Heart left ventricle (tissue), 16 donors: ENCODE measurements at regions not wholly inside any gene's neighbourhood (a gene's known extent, or its start where the extent isn't known, plus 50 kb on each side); places are given as distances from the start of the nearest gene placed in this dataset.
"Not testable (repeated sequence)": the region's sequence is repeated elsewhere in the genome, so short reads cannot be mapped to it uniquely, and the experiment has no call there.

Source experiments
- ATAC-seq, 4 donors: fragments of 200-7000 bp; cut with Tn5 transposase; one replicate each; pipeline ENCODE4 v1.9.1; 2020 to 2022; ENCODE audit warnings: moderate library complexity in 4 of 4, mild to moderate bottlenecking in 3 of 4, moderate number of reproducible peaks in 1 of 4
- DNase-seq, 5 donors: peaks; one replicate each; pipeline ENCODE4 v3.0.0-alpha.2; 2020
- H3K27ac ChIP-seq, 12 donors: fragments of 200-600 bp; sonication (generic) in 4 of 12; one replicate each; pipeline versions ENCODE4 v1.5.0 to v1.8.0; 2016 to 2022; ENCODE audit warnings: mild to moderate bottlenecking in 2 of 12
- H3K27me3 ChIP-seq, 9 donors: fragments of 200-600 bp; sonication (generic) in 2 of 9; one replicate each; pipeline versions ENCODE4 v1.5.1 to v1.8.0; 2016 to 2022; ENCODE audit warnings: mild to moderate bottlenecking in 3 of 9
- H3K36me3 ChIP-seq, 9 donors: fragments of 200-600 bp; sonication (generic) in 2 of 9; one replicate each; pipeline versions ENCODE4 v1.5.0 to v1.8.0; 2018 to 2022; ENCODE audit warnings: mild to moderate bottlenecking in 2 of 9
- H3K4me1 ChIP-seq, 12 donors: fragments of 200-600 bp; sonication (generic) in 4 of 12; one replicate each; pipeline versions ENCODE4 v1.5.0 to v1.8.0; 2016 to 2022; ENCODE audit warnings: mild to moderate bottlenecking in 3 of 12
- H3K4me3 ChIP-seq, 12 donors: fragments of 200-600 bp; sonication (generic) in 4 of 12; one replicate each; pipeline versions ENCODE4 v1.5.0 to v1.8.0; 2017 to 2022; ENCODE audit warnings: mild to moderate bottlenecking in 9 of 12, moderate library complexity in 4 of 12
- H3K9me3 ChIP-seq, 12 donors: fragments of 200-600 bp; sonication (generic) in 4 of 12; one replicate each; pipeline versions ENCODE4 v1.5.0 to v1.8.0; 2016 to 2022; ENCODE audit warnings: mild to moderate bottlenecking in 1 of 12
- CTCF ChIP-seq, 12 donors: fragments of 200-600 bp; sonication (generic) in 4 of 12; IDR thresholded peaks; one replicate each; pipeline versions ENCODE4 v1.5.0 to v1.8.0; 2018 to 2022; ENCODE audit warnings: antibody characterized with exemption in 12 of 12, mild to moderate bottlenecking in 5 of 12
- POLR2A ChIP-seq, 2 donors: fragments of 450-650 bp; IDR thresholded peaks; one replicate each; pipeline ENCODE4 v1.6.1; 2017; ENCODE audit warnings: antibody characterized with exemption in 2 of 2, mild to moderate bottlenecking in 2 of 2, moderate library complexity in 2 of 2
- WGBS, 4 donors: extraction: QIAGEN DNeasy Blood & Tissue Kit in 2 of 4; methylation state at CpG; one replicate each; pipeline versions ENCODE4 v1.1.5 to v1.1.7; 2013 to 2018; 5-methylcytosine and 5-hydroxymethylcytosine counted together
- intact Hi-C, 10 donors: fragments of 100-400 bp; cut with DNase I; formaldehyde crosslinking; loops; one replicate each; pipeline versions ENCODE4 v1.11.1 to v1.14.2; 2022
- donor health status: ischemic (EF 13 %, LVEDD 7.1; RV severe dilation, severe dysfunction).
- donor health status: healthy with polysubstance abuse.
- donor health status: DM: no; HTN: yes; CAD: no.
- donor health status: DM: no; HTN: no; CAD: no.
- donor health status: ischemic (EF 25% LVEDD 6.9; RV normal size, moderate dysfunction).
- donor health status: ischemic (EF 25% LVEDD 5.7; RV mildly dilated, moderate dysfunction).
- donor health status: healthy.
- donor health status: DM: yes; HTN: yes; CAD: no.
- donor health status: ischemic (EF 35%, LVEDD 5.7; RV mildly dilated, moderate dysfunction).
- donor health status: nonischemic (EF 11% LVEDD 7.7; RV severe dilation, severe dysfunction).
- donor health status: DM: yes; HTN: yes; CAD: no.
- donor health status: PGD.
- donor health status: ischemic (EF 29% LVEDD 5.4; RV normal size, mild dysfunction).
- donor health status: nonischemic (EF 23%, LVEDD 6.1; RV moderate dilation, normal function).

GRCh38 chr14:86766469-86766868 is 1226.5 kb downstream of the GALC start:
- intact Hi-C loops = no loop called here
- Histone ChIP-seq H3K4me3 (no peak overlapping the region), H3K4me1 (no peaks in the 10 kb centered on the region), H3K36me3 (no peaks in the 10 kb centered on the region), H3K27me3 (no peaks in the 10 kb centered on the region), H3K27ac (no peak overlapping the region), H3K9me3 (no peaks in the 10 kb centered on the region)
- DNase-seq (no peak), ATAC-seq (no peak)
- TF ChIP-seq CTCF (IDR thresholded peaks at IDR 0.05) = no peak
- no peak for TF ChIP-seq POLR2A (IDR thresholded peaks at IDR 0.05)
- 79 to 87% (median 85%) methylated on average over 4 of the region's 4 CpGs for WGBS, 4 donors

DNA sequence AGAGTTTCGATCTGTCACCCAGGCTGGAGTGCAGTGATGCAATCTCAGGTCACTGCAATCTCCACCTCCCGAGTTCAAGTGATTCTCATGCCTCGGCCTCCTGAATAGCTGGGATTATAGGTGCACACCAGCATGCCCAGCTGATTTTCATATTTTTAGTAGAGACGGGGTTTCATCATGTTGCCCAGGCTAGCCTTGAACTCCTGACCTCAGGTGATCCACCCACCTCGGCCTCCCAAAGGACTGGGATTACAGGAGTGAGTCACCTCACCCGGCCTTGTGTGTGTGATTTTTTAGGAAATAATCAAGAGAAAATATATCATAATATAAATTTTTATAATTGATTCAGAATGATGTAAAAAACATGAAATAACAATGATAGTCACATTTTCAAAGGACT is 1231.4 kb downstream of the GALC start:
- DNase-seq = no peak
- H3K4me1 ChIP-seq = no peaks in the 10 kb centered on the region
- no peak overlapping the region for H3K27ac ChIP-seq
- no peaks in the 10 kb centered on the region for H3K9me3 ChIP-seq
- H3K27me3 ChIP-seq = no peaks in the 10 kb centered on the region
- H3K36me3 ChIP-seq = no peaks in the 10 kb centered on the region
- intact Hi-C loops = no loop called here
- H3K4me3 ChIP-seq = no peak overlapping the region
- WGBS, 4 donors = 86 to 92% (median 87%) methylated on average over 6 of the region's 6 CpGs
- TF ChIP-seq POLR2A (IDR thresholded peaks at IDR 0.05) (no peak), CTCF (IDR thresholded peaks at IDR 0.05) (no peak)
- no peak for ATAC-seq

- WGBS, 4 donors = 64 to 78% (median 72%) methylated on average over 7 of the region's 7 CpGs
- TF ChIP-seq POLR2A (IDR thresholded peaks at IDR 0.05) (no peak), CTCF (IDR thresholded peaks at IDR 0.05) (no peak)
- intact Hi-C loops = no loop called here
Measured at GRCh38 chr14:86756521-86757190, 1226.7 kb downstream of the FLRT2 start.

GRCh38 chr14:86750488-86750887 is 1220.5 kb downstream of the FLRT2 start:
- WGBS, 4 donors = 57 to 71% (median 66%) methylated on average over 4 of the region's 4 CpGs
- DNase-seq, ATAC-seq, H3K4me1 ChIP-seq, H3K36me3 ChIP-seq, intact Hi-C loops, H3K27me3 ChIP-seq, H3K4me3 ChIP-seq, H3K27ac ChIP-seq: not testable (repeated sequence)
- peaks cover 0 to 40% (median 9%) of the 10 kb centered on the region in 12 donors for H3K9me3 ChIP-seq

More at GRCh38 chr14:86756521-86757190, 1226.7 kb downstream of the FLRT2 start:
- no peaks in the 10 kb centered on the region for H3K36me3 ChIP-seq
- no peak overlapping the region for H3K27ac ChIP-seq
- no peak for DNase-seq
- H3K4me1 ChIP-seq = no peaks in the 10 kb centered on the region
- no peak overlapping the region for H3K4me3 ChIP-seq
- ATAC-seq = no peak
- peaks cover 0 to 23% (median 2%) of the 10 kb centered on the region in 12 donors for H3K9me3 ChIP-seq
- H3K27me3 ChIP-seq = no peaks in the 10 kb centered on the region

GRCh38 chr14:86739761-86740160 is 1209.8 kb downstream of the FLRT2 start:
- Histone ChIP-seq H3K27ac (no peak overlapping the region), H3K9me3 (peaks cover 0 to 15% (median under 1%) of the 10 kb centered on the region in 12 donors), H3K4me1 (no peaks in the 10 kb centered on the region), H3K27me3 (no peaks in the 10 kb centered on the region), H3K36me3 (no peaks in the 10 kb centered on the region), H3K4me3 (no peak overlapping the region)
- TF ChIP-seq POLR2A (IDR thresholded peaks at IDR 0.05) (no peak), CTCF (IDR thresholded peaks at IDR 0.05) (no peak)
- no peak for ATAC-seq
- no peak for DNase-seq
- intact Hi-C loops = no loop called here

GRCh38 chr14:86731427-86731826 is 1201.5 kb downstream of the FLRT2 start:
- intact Hi-C loops, ATAC-seq, H3K27me3 ChIP-seq, DNase-seq, H3K9me3 ChIP-seq, H3K36me3 ChIP-seq, H3K27ac ChIP-seq, H3K4me3 ChIP-seq, H3K4me1 ChIP-seq: not testable (repeated sequence)
- WGBS, 4 donors = 34 to 75% (median 63%) methylated on average over 2 of the region's 2 CpGs
